ENCODE measurements at regions not wholly inside any gene's neighbourhood (a gene's known extent, or its start where the extent isn't known, plus 50 kb on each side); places are given as distances from the start of the nearest gene placed in this dataset.
"Not testable (repeated sequence)": the region's sequence is repeated elsewhere in the genome, so short reads cannot be mapped to it uniquely, and the experiment has no call there.

- TF ChIP-seq CTCF (IDR thresholded peaks at IDR 0.05; ENCODE audit: borderline replicate concordance, insufficient read depth, low read depth, low read length): no peak
- no peak overlapping the region for H3K4me3 ChIP-seq (ENCODE audit: low read depth, low read length)
These were observed 653.6 kb downstream of the REEP3 start for GRCh38 chr10:64174666-64175255.

GRCh38 chr10:64175271-64175962 lies 654.2 kb downstream of the REEP3 start:
- H3K4me3 ChIP-seq (ENCODE audit: low read depth, low read length): no peak overlapping the region
- no peak for TF ChIP-seq CTCF (IDR thresholded peaks at IDR 0.05; ENCODE audit: borderline replicate concordance, insufficient read depth, low read depth, low read length)

- no peak overlapping the region for H3K4me3 ChIP-seq (ENCODE audit: low read depth, low read length)
- no peak for TF ChIP-seq CTCF (IDR thresholded peaks at IDR 0.05; ENCODE audit: borderline replicate concordance, insufficient read depth, low read depth, low read length)
These were observed 661.5 kb downstream of the REEP3 start for GRCh38 chr10:64182671-64183070.

- no peak overlapping the region for H3K4me3 ChIP-seq (ENCODE audit: low read depth, low read length)
- no peak for TF ChIP-seq CTCF (IDR thresholded peaks at IDR 0.05; ENCODE audit: borderline replicate concordance, insufficient read depth, low read depth, low read length)
These were observed 670.1 kb downstream of the REEP3 start for GRCh38 chr10:64191286-64191685.

- TF ChIP-seq CTCF (IDR thresholded peaks at IDR 0.05; ENCODE audit: borderline replicate concordance, insufficient read depth, low read depth, low read length): no peak
- no peak overlapping the region for H3K4me3 ChIP-seq (ENCODE audit: low read depth, low read length)
These were observed 675.6 kb downstream of the REEP3 start for GRCh38 chr10:64196638-64197315.

- H3K4me3 ChIP-seq (ENCODE audit: low read depth, low read length): no peak overlapping the region
- no peak for TF ChIP-seq CTCF (IDR thresholded peaks at IDR 0.05; ENCODE audit: borderline replicate concordance, insufficient read depth, low read depth, low read length)
These were observed 680.7 kb downstream of the REEP3 start for GRCh38 chr10:64201936-64202335.

GRCh38 chr10:64204504-64204903 lies 683.3 kb downstream of the REEP3 start:
- not testable (repeated sequence) for H3K4me3 ChIP-seq (ENCODE audit: low read depth, low read length)

Data from GM12875 (cell line).